Transverse colon (tissue), 4 donors: ENCODE measurements at regions not wholly inside any gene's neighbourhood (a gene's known extent, or its start where the extent isn't known, plus 50 kb on each side); places are given as distances from the start of the nearest gene placed in this dataset.

Experiments used
- CTCF ChIP-seq, 5 experiments: fragments of 200-600 bp in 3 of 5; fragments of 450-650 bp in 2 of 5; sonication (generic) in 3 of 5; IDR thresholded peaks; 1 replicate in 2 of 5; 2 replicates in 3 of 5; pipeline ENCODE4 v1.5.1; 2016 to 2017; ENCODE audit warnings: antibody characterized with exemption in 5 of 5, inconsistent platforms in 3 of 5, mild to moderate bottlenecking in 2 of 5, moderate library complexity in 1 of 5
- EP300 ChIP-seq: sonication (generic); formaldehyde crosslinking; IDR thresholded peaks from one replicate; pipeline ENCODE4 v1.6.1; 2017; ENCODE audit warnings: antibody characterized with exemption, low read depth
- POLR2AphosphoS5 ChIP-seq, 3 donors: sonication (generic); formaldehyde crosslinking; IDR thresholded peaks; one replicate each; pipeline ENCODE4 v1.6.1; 2016; ENCODE audit warnings: antibody characterized with exemption in 3 of 3

- TF ChIP-seq CTCF (IDR thresholded peaks at IDR 0.05) (no peak), EP300 (no peak), POLR2AphosphoS5 (IDR thresholded peaks at IDR 0.05) (no peak)
Measured at GRCh38 chr14:94992046-94992445, 165.3 kb downstream of the DICER1 start.
